ENCODE measurements at regions not wholly inside any gene's neighbourhood (a gene's known extent, or its start where the extent isn't known, plus 50 kb on each side); places are given as distances from the start of the nearest gene placed in this dataset.

GRCh38 chr1:101506541-101507164, 269.8 kb downstream of the S1PR1 start:
- in situ Hi-C loops (cut with HindIII; ENCODE audit: low sequenced_read_pairs): no loop called here
- peak; percentile 63 for DNase-seq (ENCODE audit: low spot score)

DNA sequence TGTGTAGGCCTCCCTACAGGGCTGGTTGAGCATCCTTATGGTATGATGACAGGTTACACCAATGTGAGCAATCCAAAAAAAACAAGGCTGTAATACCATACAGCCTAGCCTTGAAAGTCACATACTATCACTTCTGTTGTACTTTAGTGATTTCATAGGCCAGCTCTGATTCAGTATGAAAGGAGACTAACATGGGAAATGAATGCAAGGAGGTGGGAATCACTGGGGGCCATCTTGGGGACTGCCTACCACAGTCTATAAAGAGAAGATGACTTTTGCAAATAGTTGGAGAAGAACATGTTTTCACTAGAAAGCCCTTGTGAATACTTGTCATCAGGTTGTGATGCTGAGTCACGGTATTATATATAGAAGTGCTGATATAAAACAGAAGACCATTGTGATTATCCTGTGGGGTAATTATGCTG, 270.7 kb downstream of the S1PR1 start:
- in situ Hi-C loops (cut with HindIII; ENCODE audit: low sequenced_read_pairs): no loop called here
- DNase-seq (ENCODE audit: low spot score): no peak

DNA sequence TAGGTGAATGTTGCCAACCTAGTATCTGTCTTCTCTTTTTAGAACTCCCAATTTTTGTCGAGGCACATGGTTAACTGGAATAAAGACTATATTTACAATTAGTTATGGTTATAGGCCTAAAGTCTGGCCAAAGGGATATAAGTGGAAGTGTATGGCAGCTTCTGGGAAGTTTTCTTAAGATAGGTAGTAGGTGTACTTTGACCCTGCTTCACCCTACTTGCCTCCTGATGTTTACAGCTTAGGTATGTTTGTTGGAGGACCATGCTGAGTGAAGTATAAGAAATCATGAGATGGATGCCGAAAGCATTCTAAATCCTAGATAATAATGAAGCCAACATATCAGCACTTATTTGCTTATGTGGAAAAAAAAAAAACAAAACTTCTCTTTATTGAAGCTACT, 272.1 kb downstream of the S1PR1 start:
- DNase-seq (ENCODE audit: low spot score): no peak
- in situ Hi-C loops (cut with HindIII; ENCODE audit: low sequenced_read_pairs): no loop called here

DNA sequence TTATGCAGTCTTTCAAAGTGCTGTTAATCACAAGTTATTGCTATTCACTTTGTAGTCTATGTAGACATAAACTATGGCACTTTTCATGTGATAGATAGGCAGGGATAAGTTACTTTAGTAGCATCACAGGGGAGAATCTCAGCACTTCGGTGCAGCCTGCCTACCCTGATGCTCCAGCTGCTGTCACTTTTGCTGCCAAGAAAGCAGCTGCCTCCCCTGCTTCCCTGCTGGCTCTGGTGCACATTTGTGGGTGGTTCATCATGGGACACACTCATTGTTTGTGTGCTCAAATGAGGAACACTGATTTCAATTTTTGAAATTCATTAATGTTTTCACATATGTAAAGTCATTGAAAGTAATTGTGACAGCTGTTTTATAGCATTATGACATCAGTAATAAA, 272.6 kb downstream of the S1PR1 start:
- DNase-seq (ENCODE audit: low spot score): no peak

GRCh38 chr1:101511202-101511891, 274.5 kb downstream of the S1PR1 start:
- no peak for DNase-seq (ENCODE audit: low spot score)
- in situ Hi-C loops (cut with HindIII; ENCODE audit: low sequenced_read_pairs): no loop called here

More for the DNA sequence above, 272.6 kb downstream of the S1PR1 start:
- in situ Hi-C loops (cut with HindIII; ENCODE audit: low sequenced_read_pairs): no loop called here

GRCh38 chr1:101520302-101520701, 283.5 kb downstream of the S1PR1 start:
- in situ Hi-C loops (cut with HindIII; ENCODE audit: low sequenced_read_pairs): no loop called here
- DNase-seq (ENCODE audit: low spot score): peak; percentile 67

DNA sequence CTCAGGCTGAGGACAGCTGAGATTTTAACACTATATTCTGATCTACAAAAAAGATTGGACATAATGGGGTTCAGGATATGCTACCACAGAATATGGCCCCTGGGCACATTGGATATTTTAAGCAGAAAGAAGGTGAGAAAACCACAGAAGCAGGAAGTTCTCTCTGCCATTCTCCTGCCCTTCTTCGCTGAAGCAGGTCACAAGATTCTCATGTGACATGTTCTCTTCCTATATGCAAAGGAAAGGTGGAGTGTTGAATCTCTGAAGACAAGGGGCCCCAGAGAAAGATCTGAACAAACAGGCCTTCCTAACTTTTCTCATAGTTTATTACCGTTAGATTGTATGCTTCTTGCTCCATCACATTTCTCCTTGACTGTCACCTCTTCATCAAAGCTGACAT, 285.7 kb downstream of the S1PR1 start:
- in situ Hi-C loops (cut with HindIII; ENCODE audit: low sequenced_read_pairs): no loop called here
- DNase-seq (ENCODE audit: low spot score): no peak

GRCh38 chr1:101526813-101527212, 290.0 kb downstream of the S1PR1 start:
- in situ Hi-C loops (cut with HindIII; ENCODE audit: low sequenced_read_pairs): no loop called here
- no peak for DNase-seq (ENCODE audit: low spot score)

GRCh38 chr1:101532377-101532776, 295.6 kb downstream of the S1PR1 start:
- DNase-seq (ENCODE audit: low spot score): no peak

GRCh38 chr1:101540161-101540560, 303.3 kb downstream of the S1PR1 start:
- in situ Hi-C loops (cut with HindIII; ENCODE audit: low sequenced_read_pairs): no loop called here
- no peak for DNase-seq (ENCODE audit: low spot score)

More at GRCh38 chr1:101532377-101532776, 295.6 kb downstream of the S1PR1 start:
- in situ Hi-C loops (cut with HindIII; ENCODE audit: low sequenced_read_pairs): no loop called here

- in situ Hi-C loops (cut with HindIII; ENCODE audit: low sequenced_read_pairs): no loop called here
- no peak for DNase-seq (ENCODE audit: low spot score)
Observed at GRCh38 chr1:101546885-101547284, 310.1 kb downstream of the S1PR1 start.

DNA sequence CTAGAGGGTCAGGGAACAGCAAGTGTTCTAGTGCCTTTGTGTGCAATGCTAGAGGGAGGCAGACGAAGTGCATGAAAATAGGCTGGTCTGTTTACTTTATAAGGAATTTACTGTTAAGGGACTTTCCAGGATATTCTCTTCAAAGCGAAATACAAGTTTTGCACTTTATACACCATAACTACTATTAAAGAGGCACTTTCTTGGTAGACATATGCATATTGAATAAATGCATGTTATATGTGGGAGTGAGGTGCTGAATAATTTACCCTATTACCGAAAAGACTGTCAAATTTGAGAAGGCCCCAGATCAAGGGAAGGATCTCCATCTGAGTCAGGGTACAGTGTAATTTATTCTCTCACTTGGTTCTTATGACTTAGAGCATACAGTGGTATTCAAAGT, 310.5 kb downstream of the S1PR1 start:
- no peak for DNase-seq (ENCODE audit: low spot score)

DNA sequence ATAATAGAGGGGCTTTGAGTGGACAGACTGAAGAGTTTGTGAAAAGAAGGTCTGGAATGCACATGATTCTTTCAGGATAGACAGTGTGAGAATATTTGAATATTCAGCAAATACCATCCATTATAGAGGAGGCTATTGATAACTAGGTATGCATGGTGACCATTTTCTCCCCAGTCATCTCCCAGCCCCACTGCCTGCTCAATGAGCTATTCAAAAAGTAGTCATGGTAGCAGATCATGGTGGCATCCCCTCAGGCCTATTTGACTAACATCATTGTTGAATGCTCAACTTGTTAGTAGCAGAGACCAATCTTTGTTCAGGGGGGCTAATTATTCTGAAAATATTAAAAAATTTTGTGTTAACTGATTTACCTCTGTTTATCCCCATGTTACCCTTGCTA, 311.6 kb downstream of the S1PR1 start:
- DNase-seq (ENCODE audit: low spot score): no peak
- in situ Hi-C loops (cut with HindIII; ENCODE audit: low sequenced_read_pairs): no loop called here

More for the DNA sequence above, 310.5 kb downstream of the S1PR1 start:
- in situ Hi-C loops (cut with HindIII; ENCODE audit: low sequenced_read_pairs): no loop called here

DNA sequence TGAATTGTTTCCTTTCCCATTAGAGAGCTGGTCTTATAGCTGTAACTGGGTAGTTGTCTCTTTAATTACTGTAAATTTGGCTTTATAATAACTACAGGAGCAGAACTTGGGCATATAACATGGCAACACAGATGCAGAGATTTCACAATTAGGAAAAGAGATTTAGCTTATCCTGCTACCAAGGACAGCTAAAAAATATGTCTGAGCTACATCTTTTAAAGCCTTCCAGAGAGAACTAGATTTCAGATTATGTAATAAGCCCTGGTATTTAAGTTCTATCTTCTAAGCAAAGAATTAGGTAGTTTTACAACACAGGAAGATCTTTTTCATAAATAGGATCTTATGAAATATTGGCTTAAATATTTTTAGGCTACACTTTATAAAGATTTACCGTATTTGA, 313.8 kb downstream of the S1PR1 start:
- DNase-seq (ENCODE audit: low spot score): no peak
- in situ Hi-C loops (cut with HindIII; ENCODE audit: low sequenced_read_pairs): no loop called here

DNA sequence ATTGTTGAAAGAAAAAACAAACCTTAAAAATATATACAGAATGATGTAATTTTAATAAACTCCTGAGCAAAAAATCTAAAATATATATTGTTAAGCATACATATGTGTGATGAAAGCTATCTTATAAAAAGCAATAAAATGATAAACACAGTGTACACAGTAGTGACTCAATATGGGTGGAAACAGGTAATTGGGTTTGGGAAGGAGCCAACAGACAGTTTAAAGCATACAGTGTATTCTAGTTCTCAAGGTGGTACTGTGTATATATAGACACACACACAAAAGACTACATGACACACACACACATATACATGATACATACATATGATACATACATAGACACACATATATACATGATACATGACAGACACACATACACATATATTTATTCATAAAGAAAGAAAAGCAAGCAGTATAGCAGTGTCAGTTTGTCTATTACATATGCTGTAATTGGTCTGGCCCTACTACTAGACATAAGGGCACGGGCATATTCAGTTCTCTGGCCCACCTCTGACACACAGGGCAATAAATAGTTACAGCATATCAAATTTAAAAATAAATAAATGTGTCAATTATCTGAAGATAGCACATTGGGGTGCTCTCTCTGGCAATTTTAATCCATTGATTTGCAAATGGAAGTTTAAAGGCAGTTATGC, 330.2 kb downstream of the S1PR1 start:
- no peak for DNase-seq (ENCODE audit: low spot score)
- in situ Hi-C loops (cut with HindIII; ENCODE audit: low sequenced_read_pairs): no loop called here

- peak; percentile 11 for DNase-seq (ENCODE audit: low spot score)
- in situ Hi-C loops (cut with HindIII; ENCODE audit: low sequenced_read_pairs): no loop called here
Observed at GRCh38 chr1:101567582-101568189, 330.9 kb downstream of the S1PR1 start.

DNA sequence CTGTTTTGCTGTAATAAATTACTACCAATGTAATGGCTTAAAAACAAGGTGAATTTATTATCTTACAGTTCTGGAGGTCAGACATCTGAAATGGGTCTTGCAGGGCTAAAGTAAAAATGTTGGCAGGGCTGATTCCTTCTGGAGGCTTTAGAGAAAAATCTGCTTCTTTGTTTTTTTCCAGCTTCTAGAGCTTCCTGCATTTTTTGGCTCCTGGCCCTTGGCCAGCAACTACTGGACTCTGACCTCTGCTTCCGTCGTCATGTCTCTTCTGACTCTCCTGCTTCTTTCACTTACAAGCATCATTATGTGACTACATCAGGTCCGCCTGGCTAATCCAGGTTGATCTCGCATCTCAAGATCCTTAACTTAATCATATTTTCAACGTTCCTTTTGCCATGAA, 350.9 kb downstream of the S1PR1 start:
- in situ Hi-C loops (cut with HindIII; ENCODE audit: low sequenced_read_pairs): no loop called here
- DNase-seq (ENCODE audit: low spot score): no peak

GRCh38 chr1:101588677-101589076, 351.9 kb downstream of the S1PR1 start:
- DNase-seq (ENCODE audit: low spot score): no peak
- in situ Hi-C loops (cut with HindIII; ENCODE audit: low sequenced_read_pairs): no loop called here

DNA sequence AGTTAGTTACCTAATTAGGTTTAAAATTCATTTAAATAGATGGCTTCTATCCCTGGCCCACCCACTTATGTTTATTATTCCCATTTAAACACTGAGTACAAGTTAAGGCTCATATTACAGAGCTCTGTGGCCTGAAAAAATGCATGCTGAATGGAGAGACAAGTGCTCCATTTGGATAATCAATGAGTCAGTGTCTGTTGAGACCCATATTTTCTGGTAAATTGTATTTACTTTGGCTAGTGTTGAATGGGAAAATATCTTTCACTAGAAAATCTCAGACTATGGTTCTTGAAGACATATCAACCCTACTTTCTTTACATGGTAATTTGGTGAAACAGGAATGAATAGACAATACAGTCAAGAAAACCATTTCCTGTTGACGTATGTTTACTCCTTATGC, 356.0 kb downstream of the S1PR1 start:
- DNase-seq (ENCODE audit: low spot score): no peak
- in situ Hi-C loops (cut with HindIII; ENCODE audit: low sequenced_read_pairs): no loop called here

- DNase-seq (ENCODE audit: low spot score): no peak
- in situ Hi-C loops (cut with HindIII; ENCODE audit: low sequenced_read_pairs): no loop called here
Observed at GRCh38 chr1:101595881-101596374, 359.1 kb downstream of the S1PR1 start.
